ENCODE measurements at regions not wholly inside any gene's neighbourhood (a gene's known extent, or its start where the extent isn't known, plus 50 kb on each side); places are given as distances from the start of the nearest gene placed in this dataset.

DNA sequence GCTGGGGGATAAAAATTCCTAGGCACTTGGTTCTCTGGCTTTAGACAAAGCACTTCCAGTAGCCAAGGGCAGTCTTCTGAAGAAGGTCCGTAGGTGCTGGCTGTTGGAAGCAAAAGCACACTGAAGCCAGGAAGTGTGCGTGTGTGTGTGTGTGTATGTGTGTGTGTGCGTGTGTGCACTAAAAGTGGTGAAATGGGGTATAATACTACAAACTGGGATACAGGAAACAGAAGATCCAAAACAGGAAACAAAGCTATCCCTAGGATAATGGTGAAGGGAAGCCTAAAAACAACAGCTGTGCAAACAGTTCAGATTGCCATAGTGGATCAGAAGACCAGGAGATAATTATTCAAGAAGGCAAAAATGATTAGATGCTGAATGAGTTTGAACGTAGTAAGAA, 103.4 kb downstream of the IL20RB start:
- no peak for DNase-seq

GRCh38 chr3:137062250-137062649, 104.5 kb downstream of the IL20RB start:
- no peak for DNase-seq
- TF ChIP-seq POLR2A (IDR thresholded peaks at IDR 0.05; ENCODE audit: low read length) (no peak), GATA1 (IDR thresholded peaks at IDR 0.05; ENCODE audit: low read depth, low read length) (no peak)

More for the DNA sequence above, 103.4 kb downstream of the IL20RB start:
- TF ChIP-seq POLR2A (IDR thresholded peaks at IDR 0.05; ENCODE audit: low read length) (no peak), GATA1 (IDR thresholded peaks at IDR 0.05; ENCODE audit: low read depth, low read length) (no peak)

DNA sequence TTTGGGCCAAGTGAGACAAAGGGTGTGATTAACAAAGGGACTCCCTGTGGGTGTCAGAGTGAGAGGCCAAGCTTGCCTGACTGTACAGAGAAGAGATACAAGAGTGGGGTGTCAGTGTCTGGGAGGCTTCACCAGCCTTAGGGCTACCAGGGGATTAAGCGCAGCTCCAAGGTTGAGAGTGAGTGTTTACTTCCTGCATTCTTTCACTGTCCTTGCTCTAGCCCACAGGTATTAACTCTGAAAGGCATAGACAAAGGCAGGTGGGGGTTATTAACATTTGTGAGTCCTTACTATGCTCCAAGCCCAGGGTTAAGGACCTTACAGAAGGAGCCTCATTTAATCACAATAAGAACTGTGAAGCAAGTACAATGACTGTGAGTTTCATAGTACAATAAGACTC, 107.6 kb downstream of the IL20RB start:
- no peak for DNase-seq
- TF ChIP-seq GATA1 (IDR thresholded peaks at IDR 0.05; ENCODE audit: low read depth, low read length) = no peak
- no peak for TF ChIP-seq POLR2A (IDR thresholded peaks at IDR 0.05; ENCODE audit: low read length)

DNA sequence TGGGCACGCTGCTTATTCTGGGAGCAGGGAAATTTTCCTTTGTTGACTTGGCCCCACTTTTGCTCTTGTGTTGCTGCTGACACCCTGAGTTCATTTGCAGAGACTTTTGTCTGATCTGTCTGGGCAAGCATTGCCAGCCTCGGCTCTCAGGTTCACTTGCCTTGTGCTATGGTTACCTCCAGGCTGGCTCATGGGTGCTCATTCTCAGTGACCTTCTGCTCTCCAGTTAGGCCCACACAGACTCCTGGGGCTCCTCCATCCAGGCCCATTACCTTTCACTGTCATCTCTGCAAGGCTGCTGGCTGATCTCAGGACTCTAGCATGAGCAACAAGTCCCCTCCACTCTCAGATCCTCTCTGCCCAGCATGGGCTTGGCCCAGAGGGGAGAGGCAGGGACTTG, 108.3 kb downstream of the IL20RB start:
- no peak for DNase-seq
- TF ChIP-seq POLR2A (IDR thresholded peaks at IDR 0.05; ENCODE audit: low read length) = no peak
- TF ChIP-seq GATA1 (IDR thresholded peaks at IDR 0.05; ENCODE audit: low read depth, low read length) = no peak

DNA sequence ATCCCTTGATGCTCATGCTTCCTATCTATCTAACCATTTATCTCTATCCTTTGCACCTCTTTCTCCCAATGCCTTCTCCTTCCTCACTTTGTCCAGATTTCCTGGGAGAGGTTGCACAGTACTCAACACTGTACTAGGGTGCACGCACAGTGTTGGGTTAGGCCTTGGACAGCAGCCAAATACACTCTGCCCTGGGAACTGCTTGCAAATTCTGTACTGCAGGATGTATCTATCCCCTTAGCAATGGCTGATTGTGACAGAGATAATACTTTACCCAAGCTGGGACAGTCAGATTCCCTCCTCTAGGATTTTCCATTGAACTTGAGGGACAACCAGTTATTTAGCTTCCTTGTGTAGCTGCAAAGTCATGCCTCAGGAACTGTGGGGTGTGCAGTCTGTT, 113.3 kb downstream of the IL20RB start:
- TF ChIP-seq POLR2A (IDR thresholded peaks at IDR 0.05; ENCODE audit: low read length) (no peak), GATA1 (IDR thresholded peaks at IDR 0.05; ENCODE audit: low read depth, low read length) (no peak)
- no peak for DNase-seq

- TF ChIP-seq GATA1 (IDR thresholded peaks at IDR 0.05; ENCODE audit: low read depth, low read length) (no peak), POLR2A (IDR thresholded peaks at IDR 0.05; ENCODE audit: low read length) (no peak)
- DNase-seq = no peak
These were observed 117.2 kb downstream of the IL20RB start for GRCh38 chr3:137075020-137075419.

DNA sequence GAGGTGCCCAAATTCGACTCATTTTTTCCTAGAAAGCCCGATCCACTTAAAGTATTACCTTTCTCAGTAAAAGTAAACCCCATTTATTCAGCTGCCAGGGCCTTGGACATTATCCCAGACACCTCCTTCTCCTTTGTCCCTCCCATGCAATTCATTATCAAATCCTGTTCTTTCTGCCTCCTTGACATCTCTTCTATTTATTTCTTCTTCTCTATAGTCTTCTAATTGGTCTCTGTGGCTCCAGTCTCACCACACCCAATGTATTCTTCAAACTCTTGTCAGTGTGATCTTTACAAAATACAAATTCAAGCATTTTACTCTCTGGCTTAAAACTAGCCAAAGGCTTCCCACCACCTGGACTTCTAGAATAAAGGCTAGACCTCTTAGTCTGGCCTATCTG, 120.3 kb downstream of the IL20RB start:
- no peak for DNase-seq
- no peak for TF ChIP-seq POLR2A (IDR thresholded peaks at IDR 0.05; ENCODE audit: low read length)
- no peak for TF ChIP-seq GATA1 (IDR thresholded peaks at IDR 0.05; ENCODE audit: low read depth, low read length)

DNA sequence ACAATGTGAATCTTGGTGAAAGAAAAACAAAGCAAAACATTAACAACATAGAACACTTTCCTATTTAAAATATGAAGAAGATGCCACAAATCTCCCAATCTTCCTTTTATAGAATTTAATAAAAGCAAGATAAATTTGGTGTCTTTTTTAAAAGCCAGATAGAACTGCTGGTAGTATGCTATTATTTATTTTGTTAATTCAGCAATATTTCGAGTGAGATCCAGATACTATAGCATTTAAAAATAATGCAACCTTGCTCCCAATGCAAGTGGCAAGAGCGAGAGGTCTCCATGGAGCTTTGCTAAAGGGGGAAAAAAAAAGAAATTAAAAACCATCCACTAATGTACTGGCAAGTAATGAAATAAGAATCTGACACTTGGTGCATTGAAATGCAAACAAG, 121.8 kb downstream of the IL20RB start:
- DNase-seq = no peak
- TF ChIP-seq GATA1 (IDR thresholded peaks at IDR 0.05; ENCODE audit: low read depth, low read length) = no peak
- TF ChIP-seq POLR2A (IDR thresholded peaks at IDR 0.05; ENCODE audit: low read length) = no peak

- TF ChIP-seq POLR2A (IDR thresholded peaks at IDR 0.05; ENCODE audit: low read length) (no peak), GATA1 (IDR thresholded peaks at IDR 0.05; ENCODE audit: low read depth, low read length) (no peak)
- no peak for DNase-seq
These were observed 123.9 kb downstream of the IL20RB start for GRCh38 chr3:137081711-137082110.

- no peak for DNase-seq
- TF ChIP-seq POLR2A (IDR thresholded peaks at IDR 0.05; ENCODE audit: low read length) = no peak
These were observed 125.0 kb downstream of the IL20RB start for GRCh38 chr3:137082763-137083162.

DNA sequence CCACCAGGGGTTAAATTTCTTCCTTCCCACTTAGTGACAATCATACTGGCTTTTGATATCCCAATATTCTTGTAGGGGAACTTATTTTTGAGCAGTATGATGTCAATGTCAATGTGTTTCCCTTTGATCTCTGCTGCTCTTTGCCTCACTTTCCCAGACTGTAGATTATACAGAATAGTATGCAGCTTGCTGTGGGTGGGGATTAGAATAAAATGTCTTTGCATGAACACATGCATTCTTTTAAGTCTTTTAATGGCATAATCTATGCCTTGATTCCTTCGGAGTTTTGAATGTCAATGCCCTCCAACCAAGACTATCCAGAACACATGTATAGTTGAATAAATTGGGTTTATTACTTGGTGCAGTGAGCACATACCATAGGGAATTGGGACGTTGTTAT, 125.5 kb downstream of the IL20RB start:
- TF ChIP-seq POLR2A (IDR thresholded peaks at IDR 0.05; ENCODE audit: low read length) (no peak), GATA1 (IDR thresholded peaks at IDR 0.05; ENCODE audit: low read depth, low read length) (no peak)
- no peak for DNase-seq

- TF ChIP-seq POLR2A (IDR thresholded peaks at IDR 0.05; ENCODE audit: low read length) = no peak
- no peak for TF ChIP-seq GATA1 (IDR thresholded peaks at IDR 0.05; ENCODE audit: low read depth, low read length)
These were observed 126.8 kb downstream of the IL20RB start for GRCh38 chr3:137084586-137084985.

GRCh38 chr3:137097386-137097785, 139.6 kb downstream of the IL20RB start:
- TF ChIP-seq GATA1 (IDR thresholded peaks at IDR 0.05; ENCODE audit: low read depth, low read length) = no peak
- TF ChIP-seq POLR2A (IDR thresholded peaks at IDR 0.05; ENCODE audit: low read length) = no peak

More at GRCh38 chr3:137084586-137084985, 126.8 kb downstream of the IL20RB start:
- no peak for DNase-seq

DNA sequence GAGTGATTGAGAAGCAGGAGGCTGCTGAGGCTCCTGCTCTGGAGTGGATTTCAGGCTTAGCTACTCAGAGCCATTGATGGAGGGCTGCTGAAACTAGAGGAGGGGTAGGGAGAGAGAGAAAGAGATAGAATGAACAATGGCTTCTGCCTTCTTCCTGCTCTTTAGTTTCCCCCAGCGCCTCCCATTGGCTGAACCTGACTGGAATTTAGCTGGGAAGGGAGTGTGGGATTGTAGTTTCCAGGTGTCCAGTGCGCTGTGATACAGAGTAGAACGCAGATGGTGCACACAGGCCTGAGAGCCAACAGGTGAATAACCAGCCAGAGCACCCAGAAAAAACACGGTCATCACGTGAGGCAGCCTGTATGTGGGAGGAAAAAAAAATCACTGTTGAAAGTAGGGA, 140.1 kb downstream of the IL20RB start:
- TF ChIP-seq GATA1 (IDR thresholded peaks at IDR 0.05; ENCODE audit: low read depth, low read length) (no peak), POLR2A (IDR thresholded peaks at IDR 0.05; ENCODE audit: low read length) (no peak)
- DNase-seq = no peak

More at GRCh38 chr3:137097386-137097785, 139.6 kb downstream of the IL20RB start:
- no peak for DNase-seq

GRCh38 chr3:137099364-137100219, 141.8 kb downstream of the IL20RB start:
- DNase-seq = no peak
- TF ChIP-seq POLR2A (IDR thresholded peaks at IDR 0.05; ENCODE audit: low read length) (no peak), GATA1 (IDR thresholded peaks at IDR 0.05; ENCODE audit: low read depth, low read length) (no peak)
